ENCODE measurements at regions not wholly inside any gene's neighbourhood (a gene's known extent, or its start where the extent isn't known, plus 50 kb on each side); places are given as distances from the start of the nearest gene placed in this dataset.

GRCh38 chr14:34218881-34219280, 243.2 kb downstream of the SPTSSA start:
- DNase-seq (ENCODE audit: low read depth, low spot score), result no peak

- DNase-seq (ENCODE audit: low read depth, low spot score), result no peak
Measured at GRCh38 chr14:34214961-34215360, 247.1 kb downstream of the SPTSSA start.

GRCh38 chr14:34213332-34213731, 248.7 kb downstream of the SPTSSA start:
- DNase-seq (ENCODE audit: low read depth, low spot score), result no peak

GRCh38 chr14:34212172-34212929, 249.7 kb downstream of the SPTSSA start:
- DNase-seq (ENCODE audit: low read depth, low spot score), result no peak

GRCh38 chr14:34211732-34212131, 250.3 kb downstream of the SPTSSA start:
- no peak for DNase-seq (ENCODE audit: low read depth, low spot score)

GRCh38 chr14:34208532-34208931, 253.5 kb downstream of the SPTSSA start:
- DNase-seq (ENCODE audit: low read depth, low spot score), result no peak

GRCh38 chr14:34205799-34206198, 254.9 kb upstream of the EGLN3 start:
- no peak for DNase-seq (ENCODE audit: low read depth, low spot score)

- DNase-seq (ENCODE audit: low read depth, low spot score), result no peak
Measured at GRCh38 chr14:34204774-34205173, 253.9 kb upstream of the EGLN3 start.

- no peak for DNase-seq (ENCODE audit: low read depth, low spot score)
Measured at GRCh38 chr14:34203251-34203722, 252.4 kb upstream of the EGLN3 start.

- DNase-seq (ENCODE audit: low read depth, low spot score), result no peak
Measured at GRCh38 chr14:34201909-34202637, 251.2 kb upstream of the EGLN3 start.

- no peak for DNase-seq (ENCODE audit: low read depth, low spot score)
Measured at GRCh38 chr14:34199585-34199984, 248.7 kb upstream of the EGLN3 start.

- no peak for DNase-seq (ENCODE audit: low read depth, low spot score)
Measured at GRCh38 chr14:34198096-34198495, 247.2 kb upstream of the EGLN3 start.

- DNase-seq (ENCODE audit: low read depth, low spot score), result no peak
Measured at GRCh38 chr14:34195964-34196363, 245.1 kb upstream of the EGLN3 start.

GRCh38 chr14:34190717-34191116, 239.8 kb upstream of the EGLN3 start:
- no peak for DNase-seq (ENCODE audit: low read depth, low spot score)

- no peak for DNase-seq (ENCODE audit: low read depth, low spot score)
Measured at GRCh38 chr14:34189866-34190265, 239.0 kb upstream of the EGLN3 start.

- no peak for DNase-seq (ENCODE audit: low read depth, low spot score)
Measured at GRCh38 chr14:34187519-34188044, 236.7 kb upstream of the EGLN3 start.

- DNase-seq (ENCODE audit: low read depth, low spot score), result no peak
Measured at GRCh38 chr14:34187061-34187460, 236.2 kb upstream of the EGLN3 start.

- no peak for DNase-seq (ENCODE audit: low read depth, low spot score)
Measured at GRCh38 chr14:34184126-34184525, 233.3 kb upstream of the EGLN3 start.

- no peak for DNase-seq (ENCODE audit: low read depth, low spot score)
Measured at GRCh38 chr14:34183478-34183877, 232.6 kb upstream of the EGLN3 start.

- no peak for DNase-seq (ENCODE audit: low read depth, low spot score)
Measured at GRCh38 chr14:34181338-34181737, 230.5 kb upstream of the EGLN3 start.

GRCh38 chr14:34180869-34181268, 230.0 kb upstream of the EGLN3 start:
- no peak for DNase-seq (ENCODE audit: low read depth, low spot score)

- no peak for DNase-seq (ENCODE audit: low read depth, low spot score)
Measured at GRCh38 chr14:34180434-34180833, 229.6 kb upstream of the EGLN3 start.

- no peak for DNase-seq (ENCODE audit: low read depth, low spot score)
Measured at GRCh38 chr14:34179727-34180126, 228.9 kb upstream of the EGLN3 start.
